HepG2 (cell line): ENCODE measurements at regions not wholly inside any gene's neighbourhood (a gene's known extent, or its start where the extent isn't known, plus 50 kb on each side); places are given as distances from the start of the nearest gene placed in this dataset.

Source experiments
- ATAC-seq: fragments of 200-7000 bp; cut with Tn5 transposase; 3 replicates; pipeline ENCODE4 v1.9.1; 2020; ENCODE audit warnings: mild to moderate bottlenecking, moderate library complexity
- BruUV-seq: library from RNA; stranded (reverse); fragments of 400-500 nt; replicated peaks from 2 replicates; lab custom pipeline; 2021; lab: Mats Ljungman, UMichigan
- CTCF ChIA-PET: fragments of 300-600 bp; formaldehyde crosslinking; extraction: SDS; loops from one replicate; lab custom pipeline; 2021; ENCODE audit warnings: low total read pairs, inconsistent platforms, low intra/inter-chr PET ratio; lab: Yijun Ruan, JAX
- POLR2A ChIA-PET: fragments of 350-600 bp; sonication (Branson Sonifier 250); formaldehyde crosslinking; loops from one replicate; lab custom pipeline; 2020; ENCODE audit warnings: antibody characterized with exemption, inconsistent platforms; lab: Yijun Ruan, JAX
- DNase-seq: peaks from one replicate; pipeline ENCODE4 v3.0.0-alpha.2; 2015; ENCODE audit warnings: low spot score
- FAIRE-seq: peaks from 3 replicates; lab custom pipeline; 2011; peaks lifted over from hg19 to GRCh38; lab: Jason Lieb, UNC
- H2AFZ ChIP-seq: one replicate; pipeline ENCODE4 v1.6.1; 2011; ENCODE audit warnings: low read length, inconsistent platforms
- H3K27ac ChIP-seq: fragments of 300-600 bp; 3 replicates; pipeline ENCODE4 v1.8.0; 2011; ENCODE audit warnings: mixed run types, mild to moderate bottlenecking, mixed read lengths, low read length, inconsistent platforms; ENCODE audit not compliant: insufficient read depth; ENCODE audit errors: extremely low read length
- H3K27me3 ChIP-seq, 2 experiments: fragments of 200-600 bp in 1 of 2; 2 replicates in 1 of 2; 3 replicates in 1 of 2; pipeline versions ENCODE4 v1.6.0 to v1.8.0; 2011; ENCODE audit warnings: low read length in 2 of 2, mild to moderate bottlenecking in 2 of 2, moderate library complexity in 2 of 2, inconsistent platforms in 1 of 2; ENCODE audit not compliant: insufficient read depth in 2 of 2, control insufficient read depth in 1 of 2
- H3K36me3 ChIP-seq, 2 experiments: fragments of 200-600 bp in 1 of 2; replicated peaks in 1 of 2; 2 replicates in 1 of 2; 3 replicates in 1 of 2; pipeline versions ENCODE4 v1.5.1 to v1.8.0; 2011; ENCODE audit warnings: low read length in 2 of 2, inconsistent platforms in 1 of 2; ENCODE audit not compliant: insufficient read depth in 2 of 2, control insufficient read depth in 1 of 2
- H3K4me1 ChIP-seq: 2 replicates; pipeline ENCODE4 v1.5.1; 2012; ENCODE audit warnings: low read length, inconsistent platforms; ENCODE audit not compliant: insufficient read depth
- H3K4me2 ChIP-seq: 2 replicates; pipeline ENCODE4 v1.6.0; 2011; ENCODE audit warnings: low read depth, low read length, inconsistent platforms
- H3K4me3 ChIP-seq, 3 experiments: fragments of 200-600 bp in 1 of 3; sonication (generic), shearing (Covaris generic) in 1 of 3; replicated peaks in 1 of 3; 2 replicates each; pipeline ENCODE4 v1.5.1; 2011 to 2016; ENCODE audit warnings: low read length in 3 of 3, inconsistent platforms in 2 of 3, low read depth in 2 of 3, mild to moderate bottlenecking in 2 of 3, control low read depth in 1 of 3, mixed read lengths in 1 of 3; ENCODE audit not compliant: insufficient read depth in 1 of 3
- H3K79me2 ChIP-seq: one replicate; pipeline ENCODE4 v1.6.1; 2011; ENCODE audit warnings: low read length, inconsistent platforms; ENCODE audit not compliant: insufficient read depth
- H3K9ac ChIP-seq: 2 replicates; pipeline ENCODE4 v1.6.0; 2011; ENCODE audit warnings: mild to moderate bottlenecking, low read depth, low read length, inconsistent platforms; ENCODE audit not compliant: insufficient read depth
- H3K9me3 ChIP-seq: 2 replicates; pipeline ENCODE4 v1.5.1; 2012; ENCODE audit warnings: mild to moderate bottlenecking, low read length
- H4K20me1 ChIP-seq: 2 replicates; pipeline ENCODE4 v1.6.0; 2011; ENCODE audit warnings: inconsistent platforms, mild to moderate bottlenecking, low read length, moderate library complexity; ENCODE audit not compliant: insufficient read depth
- AGO2 ChIP-seq: fragments of 200-400 bp; formaldehyde crosslinking; optimal IDR thresholded peaks from 2 replicates; pipeline ENCODE3; 2017; ENCODE audit warnings: mild to moderate bottlenecking, low read depth, low read length, moderate library complexity
- HMGA1 ChIP-seq: sonication (generic); formaldehyde crosslinking; conservative IDR thresholded peaks from 2 replicates; pipeline ENCODE4 v1.4.0; 2020; ENCODE audit warnings: missing genetic modification reagents
- KLF11 ChIP-seq: IDR thresholded peaks from 2 replicates; pipeline ENCODE4 v1.6.1; 2016; ENCODE audit warnings: missing compliant biosample characterization
- KLF13 ChIP-seq: sonication (generic); formaldehyde crosslinking; IDR thresholded peaks from 2 replicates; pipeline ENCODE4 v1.4.0; 2020; ENCODE audit warnings: mild to moderate bottlenecking, missing genetic modification reagents
- NFIC ChIP-seq: IDR thresholded peaks from 2 replicates; pipeline ENCODE4 v1.6.1; 2012; ENCODE audit warnings: mild to moderate bottlenecking, low read length, inconsistent platforms
- SNAPC2 ChIP-seq: sonication (generic); formaldehyde crosslinking; IDR thresholded peaks from 2 replicates; pipeline ENCODE4 v1.8.1; 2022; ENCODE audit warnings: mild to moderate bottlenecking, missing genetic modification reagents
- SP2 ChIP-seq: sonication (generic); formaldehyde crosslinking; IDR thresholded peaks from 2 replicates; pipeline ENCODE4 v1.5.1; 2020; ENCODE audit warnings: mild to moderate bottlenecking, missing genetic modification reagents
- TBL1XR1 ChIP-seq: fragments of 150-350 bp; IDR thresholded peaks from 2 replicates; pipeline ENCODE4 v1.6.1; 2014; ENCODE audit warnings: borderline replicate concordance, low read length; ENCODE audit not compliant: partially characterized antibody
- ZBTB8A ChIP-seq: sonication (generic); formaldehyde crosslinking; IDR thresholded peaks from 2 replicates; pipeline ENCODE4 v1.4.0; 2020; ENCODE audit warnings: mild to moderate bottlenecking, low read depth, missing genetic modification reagents, borderline replicate concordance
- ZIK1 ChIP-seq: sonication (generic); formaldehyde crosslinking; IDR thresholded peaks from 2 replicates; pipeline ENCODE4 v1.5.0; 2020; ENCODE audit warnings: mild to moderate bottlenecking, low read depth, missing genetic modification reagents, borderline replicate concordance
- ZNF121 ChIP-seq: sonication (generic); formaldehyde crosslinking; IDR thresholded peaks from 2 replicates; pipeline ENCODE4 v1.5.0; 2020; ENCODE audit warnings: mild to moderate bottlenecking, missing genetic modification reagents
- ZNF253 ChIP-seq: sonication (generic); formaldehyde crosslinking; IDR thresholded peaks from 2 replicates; pipeline ENCODE4 v1.8.0; 2022; ENCODE audit warnings: mild to moderate bottlenecking, missing genetic modification reagents, borderline replicate concordance
- ZNF607 ChIP-seq: sonication (generic); formaldehyde crosslinking; IDR thresholded peaks from 2 replicates; pipeline ENCODE4 v1.5.1; 2020; ENCODE audit warnings: missing genetic modification reagents, mild to moderate bottlenecking, borderline replicate concordance
- ZNF660 ChIP-seq: sonication (generic); formaldehyde crosslinking; IDR thresholded peaks from 2 replicates; pipeline ENCODE4 v1.5.1; 2020; ENCODE audit warnings: mild to moderate bottlenecking, low read depth, missing genetic modification reagents, borderline replicate concordance
- whole genome bisulfite sequencing: methylation state at CpG from one replicate; pipeline ENCODE4 v1.1.6; 2017; ENCODE audit warnings: low lambda C conversion rate; 5-methylcytosine and 5-hydroxymethylcytosine counted together
- in situ Hi-C: cut with HindIII; loops from 2 replicates; pipeline ENCODE4 v1.10.0; 2017; ENCODE audit warnings: low pct_unique_long_range_greater_than_20kb; ENCODE audit not compliant: extremely low pct_ligation_motif_present
- intact Hi-C: fragments of 100-400 bp; cut with micrococcal nuclease; formaldehyde crosslinking; loops from one replicate; pipeline ENCODE4 v1.10.0; 2022; ENCODE audit not compliant: unreplicated experiment
- TF ChIP-seq, protein P1 (sequence below): sonication (generic); formaldehyde crosslinking; IDR thresholded peaks from 2 replicates; pipeline ENCODE4 v1.4.0; 2020; ENCODE audit warnings: missing genetic modification reagents, borderline replicate concordance
- TF ChIP-seq, protein P2 (sequence below): sonication (generic); formaldehyde crosslinking; IDR thresholded peaks from 2 replicates; pipeline ENCODE4 v1.4.0; 2020; ENCODE audit warnings: missing genetic modification reagents

DNA sequence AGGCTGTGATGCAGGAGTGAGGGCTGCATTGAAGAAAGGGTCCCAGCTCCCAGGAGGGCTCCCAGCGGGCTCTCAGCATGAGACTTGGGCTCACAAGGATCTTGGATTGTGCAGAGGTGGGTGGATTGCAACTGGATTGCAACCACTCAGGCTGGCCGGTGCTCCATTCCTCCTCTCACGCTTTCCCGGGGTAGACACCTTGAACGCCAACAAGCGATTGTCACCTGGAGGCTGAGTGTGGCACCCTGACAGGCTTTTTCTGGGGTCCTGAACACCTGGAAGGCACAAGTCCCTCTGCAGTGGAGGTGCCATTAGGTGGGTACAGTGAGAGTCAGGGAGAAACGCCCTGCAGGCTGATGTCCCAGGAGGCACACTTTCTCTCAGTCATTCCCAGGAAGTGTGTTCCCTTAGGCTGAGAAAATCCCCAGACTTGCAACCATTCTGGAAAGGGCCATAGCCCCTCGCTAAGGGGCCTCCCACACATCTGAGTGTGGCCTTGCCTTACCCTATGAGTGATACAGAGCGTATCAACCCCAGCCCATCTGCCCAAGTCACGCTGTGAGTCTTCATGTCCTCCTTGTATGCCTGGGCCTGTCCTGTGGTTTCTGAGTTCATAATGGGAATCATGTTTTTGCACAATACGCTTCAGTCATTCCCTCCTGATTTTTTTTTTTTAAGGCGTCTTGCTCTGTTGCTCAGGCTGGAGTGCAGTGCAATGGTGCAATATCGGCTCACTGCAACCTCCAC lies 488.1 kb downstream of the IRX1 start:
- Histone ChIP-seq H4K20me1 (no peaks in the 10 kb centered on the region), H3K79me2 (no peaks in the 10 kb centered on the region), H3K4me3 (no peak overlapping the region), H3K9me3 (peaks cover 83% of the 10 kb centered on the region), H3K27ac (no peak overlapping the region), H3K27me3 (no peaks in the 10 kb centered on the region), H3K36me3 (no peaks in the 10 kb centered on the region; a peak in 1 of 5 replicates), H3K4me2 (no peak overlapping the region), H2AFZ (no peak overlapping the region), H3K4me1 (no peaks in the 10 kb centered on the region), H3K9ac (no peak overlapping the region)
- intact Hi-C loops: no loop called here
- POLR2A ChIA-PET: no interaction called here
- CTCF ChIA-PET: no interaction called here
- FAIRE-seq: no peak
- DNase-seq: no peak
- no peak for ATAC-seq
- in situ Hi-C loops: no loop called here
- WGBS: 9% methylated on average over 10 of the region's 13 CpGs
- no TSS peak for BruUV-seq
- TF ChIP-seq ZNF660 (CRISPR knock-in tag) (no peak), ZNF253 (CRISPR knock-in tag) (no peak), KLF11 (CRISPR knock-in tag) (no peak), TBL1XR1 (no peak), SNAPC2 (CRISPR knock-in tag) (no peak), HMGA1 (CRISPR knock-in tag) (no peak), SP2 (no peak), KLF13 (no peak), ZBTB8A (CRISPR knock-in tag) (no peak), NFIC (no peak), ZNF607 (no peak), ZNF121 (no peak), AGO2 (no peak), ZIK1 (CRISPR knock-in tag) (no peak)
- TF ChIP-seq, protein P1, sequence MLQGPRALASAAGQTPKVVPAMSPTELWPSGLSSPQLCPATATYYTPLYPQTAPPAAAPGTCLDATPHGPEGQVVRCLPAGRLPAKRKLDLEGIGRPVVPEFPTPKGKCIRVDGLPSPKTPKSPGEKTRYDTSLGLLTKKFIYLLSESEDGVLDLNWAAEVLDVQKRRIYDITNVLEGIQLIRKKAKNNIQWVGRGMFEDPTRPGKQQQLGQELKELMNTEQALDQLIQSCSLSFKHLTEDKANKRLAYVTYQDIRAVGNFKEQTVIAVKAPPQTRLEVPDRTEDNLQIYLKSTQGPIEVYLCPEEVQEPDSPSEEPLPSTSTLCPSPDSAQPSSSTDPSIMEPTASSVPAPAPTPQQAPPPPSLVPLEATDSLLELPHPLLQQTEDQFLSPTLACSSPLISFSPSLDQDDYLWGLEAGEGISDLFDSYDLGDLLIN (CRISPR knock-in tag): no peak
- TF ChIP-seq, protein P2, sequence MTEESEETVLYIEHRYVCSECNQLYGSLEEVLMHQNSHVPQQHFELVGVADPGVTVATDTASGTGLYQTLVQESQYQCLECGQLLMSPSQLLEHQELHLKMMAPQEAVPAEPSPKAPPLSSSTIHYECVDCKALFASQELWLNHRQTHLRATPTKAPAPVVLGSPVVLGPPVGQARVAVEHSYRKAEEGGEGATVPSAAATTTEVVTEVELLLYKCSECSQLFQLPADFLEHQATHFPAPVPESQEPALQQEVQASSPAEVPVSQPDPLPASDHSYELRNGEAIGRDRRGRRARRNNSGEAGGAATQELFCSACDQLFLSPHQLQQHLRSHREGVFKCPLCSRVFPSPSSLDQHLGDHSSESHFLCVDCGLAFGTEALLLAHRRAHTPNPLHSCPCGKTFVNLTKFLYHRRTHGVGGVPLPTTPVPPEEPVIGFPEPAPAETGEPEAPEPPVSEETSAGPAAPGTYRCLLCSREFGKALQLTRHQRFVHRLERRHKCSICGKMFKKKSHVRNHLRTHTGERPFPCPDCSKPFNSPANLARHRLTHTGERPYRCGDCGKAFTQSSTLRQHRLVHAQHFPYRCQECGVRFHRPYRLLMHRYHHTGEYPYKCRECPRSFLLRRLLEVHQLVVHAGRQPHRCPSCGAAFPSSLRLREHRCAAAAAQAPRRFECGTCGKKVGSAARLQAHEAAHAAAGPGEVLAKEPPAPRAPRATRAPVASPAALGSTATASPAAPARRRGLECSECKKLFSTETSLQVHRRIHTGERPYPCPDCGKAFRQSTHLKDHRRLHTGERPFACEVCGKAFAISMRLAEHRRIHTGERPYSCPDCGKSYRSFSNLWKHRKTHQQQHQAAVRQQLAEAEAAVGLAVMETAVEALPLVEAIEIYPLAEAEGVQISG (CRISPR knock-in tag): no peak
